H9 (cell line): ENCODE measurements at regions not wholly inside any gene's neighbourhood (a gene's known extent, or its start where the extent isn't known, plus 50 kb on each side); places are given as distances from the start of the nearest gene placed in this dataset.

ENCODE experiments used
- DNase-seq: peaks from one replicate; pipeline ENCODE4 v3.0.0-alpha.2; 2017
- H2AFZ ChIP-seq: one replicate; pipeline ENCODE4 v1.6.1; 2013; ENCODE audit warnings: mild to moderate bottlenecking, low read length, control low read depth, moderate library complexity
- H2AK5ac ChIP-seq: 2 replicates; pipeline ENCODE4 v1.6.1; 2013; ENCODE audit warnings: low read length, control low read depth, mixed read lengths; ENCODE audit not compliant: insufficient read length
- H2BK120ac ChIP-seq: one replicate; pipeline ENCODE4 v1.6.1; 2013; ENCODE audit warnings: low read depth, mild to moderate bottlenecking, low read length, control low read depth, inconsistent platforms; ENCODE audit not compliant: poor library complexity, severe bottlenecking
- H2BK12ac ChIP-seq: 2 replicates; pipeline ENCODE4 v1.6.1; 2013; ENCODE audit warnings: low read length, control low read depth, mixed read lengths, low read depth; ENCODE audit not compliant: insufficient read length
- H2BK15ac ChIP-seq: 2 replicates; pipeline ENCODE4 v1.6.1; 2013; ENCODE audit warnings: low read depth, low read length, control low read depth
- H2BK20ac ChIP-seq: one replicate; pipeline ENCODE4 v1.6.1; 2013; ENCODE audit warnings: low read depth, mild to moderate bottlenecking, low read length, control low read depth, inconsistent platforms; ENCODE audit not compliant: poor library complexity, severe bottlenecking
- H2BK5ac ChIP-seq: 2 replicates; pipeline ENCODE4 v1.6.1; 2013; ENCODE audit warnings: low read length, control low read depth, mixed read lengths; ENCODE audit not compliant: insufficient read length
- H3K14ac ChIP-seq: 2 replicates; pipeline ENCODE4 v1.6.1; 2013; ENCODE audit warnings: low read length, control low read depth; ENCODE audit not compliant: insufficient read depth
- H3K18ac ChIP-seq: 2 replicates; pipeline ENCODE4 v1.6.1; 2013; ENCODE audit warnings: low read depth, mild to moderate bottlenecking, mixed read lengths, low read length, control low read depth; ENCODE audit not compliant: insufficient read length
- H3K23ac ChIP-seq: 2 replicates; pipeline ENCODE4 v1.6.1; 2013; ENCODE audit warnings: low read length, control low read depth, mixed read lengths, low read depth; ENCODE audit not compliant: insufficient read length
- H3K23me2 ChIP-seq: 2 replicates; pipeline ENCODE4 v1.6.1; 2013; ENCODE audit warnings: low read depth, mild to moderate bottlenecking, mixed read lengths, low read length, control low read depth; ENCODE audit not compliant: insufficient read length, poor library complexity, severe bottlenecking
- H3K27ac ChIP-seq: 2 replicates; pipeline ENCODE4 v1.5.1; 2013; ENCODE audit warnings: low read length, control low read depth, mixed read lengths, low read depth; ENCODE audit not compliant: insufficient read length
- H3K27me3 ChIP-seq: 2 replicates; pipeline ENCODE4 v1.6.1; 2013; ENCODE audit warnings: low read length, control low read depth, inconsistent platforms; ENCODE audit not compliant: insufficient read depth
- H3K4ac ChIP-seq: 2 replicates; pipeline ENCODE4 v1.6.1; 2013; ENCODE audit warnings: low read depth, mild to moderate bottlenecking, control low read depth, inconsistent platforms, low read length, moderate library complexity
- H3K4me1 ChIP-seq: 2 replicates; pipeline ENCODE4 v1.6.1; 2013; ENCODE audit warnings: low read length, control low read depth, inconsistent platforms; ENCODE audit not compliant: insufficient read depth
- H3K4me2 ChIP-seq: 2 replicates; pipeline ENCODE4 v1.6.1; 2013; ENCODE audit warnings: low read length, control low read depth, mixed read lengths; ENCODE audit not compliant: insufficient read length, insufficient read depth
- H3K56ac ChIP-seq: 2 replicates; pipeline ENCODE4 v1.6.1; 2013; ENCODE audit warnings: low read depth, mild to moderate bottlenecking, mixed read lengths, low read length, control low read depth; ENCODE audit not compliant: insufficient read length
- H3K79me1 ChIP-seq: 2 replicates; pipeline ENCODE4 v1.6.1; 2013; ENCODE audit warnings: low read depth, mild to moderate bottlenecking, moderate library complexity, low read length, control low read depth, inconsistent platforms; ENCODE audit not compliant: insufficient read depth, poor library complexity, severe bottlenecking
- H3K79me2 ChIP-seq: 2 replicates; pipeline ENCODE4 v1.6.1; 2013; ENCODE audit warnings: low read length, control low read depth, inconsistent platforms; ENCODE audit not compliant: insufficient read depth
- H3K9ac ChIP-seq: 2 replicates; pipeline ENCODE4 v1.6.1; 2013; ENCODE audit warnings: low read length, control low read depth, mixed read lengths; ENCODE audit not compliant: insufficient read length; ENCODE audit errors: extremely low read depth
- H3K9me3 ChIP-seq: one replicate; pipeline ENCODE4 v1.6.1; 2013; ENCODE audit warnings: low read depth, low read length, inconsistent platforms; ENCODE audit not compliant: control insufficient read depth
- H3T11ph ChIP-seq: one replicate; pipeline ENCODE4 v1.6.1; 2013; ENCODE audit warnings: mild to moderate bottlenecking, low read length, control low read depth, inconsistent platforms
- H4K20me1 ChIP-seq: one replicate; pipeline ENCODE4 v1.6.1; 2013; ENCODE audit not compliant: control insufficient read depth, insufficient read length, insufficient read depth
- H4K5ac ChIP-seq: 2 replicates; pipeline ENCODE4 v1.6.1; 2013; ENCODE audit warnings: low read depth, mild to moderate bottlenecking, mixed read lengths, low read length, control low read depth; ENCODE audit not compliant: insufficient read length
- H4K8ac ChIP-seq: replicated peaks from 2 replicates; pipeline ENCODE4 v1.6.1; 2013; ENCODE audit warnings: low read length, control low read depth, mixed read lengths, low read depth; ENCODE audit not compliant: insufficient read length
- H4K91ac ChIP-seq: 2 replicates; pipeline ENCODE4 v1.6.1; 2013; ENCODE audit warnings: low read depth, mild to moderate bottlenecking, moderate library complexity, mixed read lengths, low read length, control low read depth; ENCODE audit not compliant: insufficient read length
- H3K27ac Mint-ChIP-seq, 3 experiments: 2 replicates in 2 of 3; 3 replicates in 1 of 3; pipeline ENCODE4 v1.8.0; 2020 to 2021; ENCODE audit warnings: mixed read lengths in 3 of 3, mild to moderate bottlenecking in 1 of 3, moderate library complexity in 1 of 3
- H3K27me3 Mint-ChIP-seq: 2 replicates; pipeline ENCODE4 v1.8.0; 2021; ENCODE audit warnings: low read depth, mild to moderate bottlenecking, moderate library complexity, mixed read lengths
- H3K36me3 Mint-ChIP-seq, 3 experiments: 2 replicates in 2 of 3; 3 replicates in 1 of 3; pipeline ENCODE4 v1.8.0; 2020 to 2021; ENCODE audit warnings: low read depth in 3 of 3, mixed read lengths in 3 of 3; ENCODE audit not compliant: insufficient read depth in 1 of 3
- H3K4me1 Mint-ChIP-seq, 2 experiments: 2 replicates each; pipeline ENCODE4 v1.8.0; 2020; ENCODE audit warnings: mixed read lengths in 2 of 2
- H3K4me3 Mint-ChIP-seq, 2 experiments: 2 replicates in 1 of 2; 3 replicates in 1 of 2; pipeline ENCODE4 v1.8.0; 2020 to 2021; ENCODE audit warnings: mild to moderate bottlenecking in 2 of 2, mixed read lengths in 2 of 2, moderate library complexity in 1 of 2
- H3K9me3 Mint-ChIP-seq, 2 experiments: 2 replicates in 1 of 2; 3 replicates in 1 of 2; pipeline ENCODE4 v1.8.0; 2020; ENCODE audit warnings: mild to moderate bottlenecking in 2 of 2, mixed read lengths in 2 of 2, moderate library complexity in 1 of 2
- WGBS: extraction: QIAGEN DNeasy Blood & Tissue Kit; methylation state at CpG from one replicate; pipeline ENCODE4 v1.1.7; 2013; ENCODE audit warnings: missing lambda C conversion rate, low lambda C conversion rate, mixed read lengths; ENCODE audit not compliant: insufficient read length; ENCODE audit errors: extremely low coverage; 5-methylcytosine and 5-hydroxymethylcytosine counted together
- TF ChIP-seq, protein P1 (sequence below): fragments of 200-600 bp; sonication (generic); conservative IDR thresholded peaks from 3 replicates; pipeline ENCODE4 v1.8.0; 2021; ENCODE audit warnings: antibody characterized with exemption, mild to moderate bottlenecking

DNA sequence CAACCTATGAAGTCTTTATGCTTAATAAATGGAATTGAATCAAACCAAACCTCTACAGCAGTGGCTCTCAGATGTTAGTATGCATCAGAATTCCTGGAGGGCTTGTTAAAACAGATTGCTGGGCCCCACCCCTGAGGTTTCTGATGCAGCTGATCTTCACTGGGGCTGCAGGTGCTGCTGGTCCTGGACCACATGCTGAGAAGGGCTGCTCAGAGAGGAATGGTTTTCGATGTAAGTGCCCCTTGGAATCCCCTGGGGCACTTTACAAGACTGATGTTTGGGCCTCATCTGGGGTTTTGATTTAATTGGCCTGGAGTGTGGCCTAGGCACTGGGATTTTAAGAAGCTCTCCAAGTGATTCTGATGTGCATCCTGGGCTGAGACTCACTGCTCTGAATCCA is 403.8 kb upstream of the HS6ST1 start:
- H3K4ac ChIP-seq, result no peak overlapping the region
- H2BK5ac ChIP-seq, result no peak overlapping the region
- H2BK120ac ChIP-seq, result no peak overlapping the region
- no peak for DNase-seq
- no peak overlapping the region for H3T11ph ChIP-seq
- H3K18ac ChIP-seq, result no peak overlapping the region
- no peak overlapping the region for H4K91ac ChIP-seq
- H2AK5ac ChIP-seq, result no peak overlapping the region
- H3K4me2 ChIP-seq, result no peak overlapping the region
- no peak overlapping the region for H3K27ac ChIP-seq
- no peak overlapping the region for H3K23ac ChIP-seq
- H3K79me1 ChIP-seq, result no peaks in the 10 kb centered on the region
- no peaks in the 10 kb centered on the region for H3K9me3 ChIP-seq
- no peak overlapping the region for H4K5ac ChIP-seq
- Mint-ChIP-seq H3K4me1 (peaks cover 17 to 20% of the 10 kb centered on the region in 2 experiments), H3K27ac (peak overlapping the region in 1 of 3 experiments; percentile 54; a peak in 1 of 7 replicates), H3K4me3 (no peak overlapping the region), H3K36me3 (no peaks in the 10 kb centered on the region; a peak in 1 of 7 replicates), H3K27me3 (no peaks in the 10 kb centered on the region), H3K9me3 (no peaks in the 10 kb centered on the region)
- H3K4me1 ChIP-seq, result no peaks in the 10 kb centered on the region
- no peak overlapping the region for H4K8ac ChIP-seq
- no peak overlapping the region for H2BK15ac ChIP-seq
- no peak overlapping the region for H3K9ac ChIP-seq
- H2AFZ ChIP-seq, result no peak overlapping the region
- H4K20me1 ChIP-seq, result no peaks in the 10 kb centered on the region
- no peak overlapping the region for H3K56ac ChIP-seq
- H3K14ac ChIP-seq, result no peak overlapping the region
- TF ChIP-seq, protein P1, sequence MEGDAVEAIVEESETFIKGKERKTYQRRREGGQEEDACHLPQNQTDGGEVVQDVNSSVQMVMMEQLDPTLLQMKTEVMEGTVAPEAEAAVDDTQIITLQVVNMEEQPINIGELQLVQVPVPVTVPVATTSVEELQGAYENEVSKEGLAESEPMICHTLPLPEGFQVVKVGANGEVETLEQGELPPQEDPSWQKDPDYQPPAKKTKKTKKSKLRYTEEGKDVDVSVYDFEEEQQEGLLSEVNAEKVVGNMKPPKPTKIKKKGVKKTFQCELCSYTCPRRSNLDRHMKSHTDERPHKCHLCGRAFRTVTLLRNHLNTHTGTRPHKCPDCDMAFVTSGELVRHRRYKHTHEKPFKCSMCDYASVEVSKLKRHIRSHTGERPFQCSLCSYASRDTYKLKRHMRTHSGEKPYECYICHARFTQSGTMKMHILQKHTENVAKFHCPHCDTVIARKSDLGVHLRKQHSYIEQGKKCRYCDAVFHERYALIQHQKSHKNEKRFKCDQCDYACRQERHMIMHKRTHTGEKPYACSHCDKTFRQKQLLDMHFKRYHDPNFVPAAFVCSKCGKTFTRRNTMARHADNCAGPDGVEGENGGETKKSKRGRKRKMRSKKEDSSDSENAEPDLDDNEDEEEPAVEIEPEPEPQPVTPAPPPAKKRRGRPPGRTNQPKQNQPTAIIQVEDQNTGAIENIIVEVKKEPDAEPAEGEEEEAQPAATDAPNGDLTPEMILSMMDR, result no peak
- no CpG with 5 or more reads among the region's 1 CpG for WGBS
- H3K79me2 ChIP-seq, result no peaks in the 10 kb centered on the region
- no peaks in the 10 kb centered on the region; the same call in 1 of the 2 replicates for H3K27me3 ChIP-seq
- no peak overlapping the region for H2BK12ac ChIP-seq
- no peaks in the 10 kb centered on the region for H3K23me2 ChIP-seq
- H2BK20ac ChIP-seq, result no peak overlapping the region
